K562 (cell line): ENCODE measurements at regions not wholly inside any gene's neighbourhood (a gene's known extent, or its start where the extent isn't known, plus 50 kb on each side); places are given as distances from the start of the nearest gene placed in this dataset.
"Not testable (repeated sequence)": the region's sequence is repeated elsewhere in the genome, so short reads cannot be mapped to it uniquely, and the experiment has no call there.

Experiments used
- ATAC-seq: fragments of 200-7000 bp; cut with Tn5 transposase; 3 replicates; pipeline ENCODE4 v1.9.1; 2020; ENCODE audit warnings: moderate library complexity
- BruUV-seq: library from RNA; stranded (reverse); fragments of 400-500 nt; replicated peaks from 2 replicates; lab custom pipeline; 2021; lab: Mats Ljungman, UMichigan
- CTCF ChIA-PET: fragments of 300-600 bp; formaldehyde crosslinking; extraction: SDS; loops from one replicate; lab custom pipeline; 2021; ENCODE audit warnings: low intra/inter-chr PET ratio; lab: Yijun Ruan, JAX
- POLR2A ChIA-PET: fragments of 300-600, 350-650 bp; sonication (Branson Sonifier 250); formaldehyde crosslinking; extraction: SDS; loops from one replicate; lab custom pipeline; 2021; ENCODE audit warnings: antibody characterized with exemption, inconsistent platforms; lab: Yijun Ruan, JAX
- DNase-seq, 4 experiments: peaks; one replicate each; pipeline versions ENCODE4 v3.0.0 to v3.0.0-alpha.2; 2011 to 2018; ENCODE audit warnings: low spot score in 3 of 4, mixed read lengths in 3 of 4; ENCODE audit errors: extremely low read depth in 1 of 4
- FAIRE-seq: peaks from 2 replicates; lab custom pipeline; 2011; peaks lifted over from hg19 to GRCh38; lab: Jason Lieb, UNC
- H2AFZ ChIP-seq: 2 replicates; pipeline ENCODE4 v1.6.0; 2011; ENCODE audit warnings: low read depth, low read length, control low read depth, inconsistent platforms
- H3K27ac ChIP-seq: fragments of 200-600 bp; 3 replicates; pipeline ENCODE4 v1.8.0; 2011; ENCODE audit warnings: low read depth, mild to moderate bottlenecking, control low read depth, inconsistent platforms, low read length, moderate library complexity, mixed read lengths; ENCODE audit errors: extremely low read depth
- H3K27me3 ChIP-seq, 2 experiments: fragments of 300-600 bp in 1 of 2; 2 replicates in 1 of 2; 3 replicates in 1 of 2; pipeline versions ENCODE4 v1.6.0 to v1.8.0; 2011; ENCODE audit warnings: inconsistent platforms in 2 of 2, low read length in 2 of 2, mild to moderate bottlenecking in 1 of 2, mixed read lengths in 1 of 2, moderate library complexity in 1 of 2; ENCODE audit not compliant: control insufficient read depth in 2 of 2, insufficient read depth in 2 of 2
- H3K36me3 ChIP-seq: fragments of 300-600 bp; 3 replicates; pipeline ENCODE4 v1.8.0; 2011; ENCODE audit warnings: mild to moderate bottlenecking, low read length, inconsistent platforms; ENCODE audit not compliant: control insufficient read depth, insufficient read depth
- H3K4me1 ChIP-seq, 2 experiments: fragments of 200-600 bp in 1 of 2; replicated peaks in 1 of 2; 2 replicates in 1 of 2; 3 replicates in 1 of 2; pipeline versions ENCODE4 v1.5.1 to v1.8.0; 2011; ENCODE audit warnings: inconsistent platforms in 2 of 2, low read length in 2 of 2, mild to moderate bottlenecking in 1 of 2, mixed read lengths in 1 of 2, moderate library complexity in 1 of 2; ENCODE audit not compliant: control insufficient read depth in 2 of 2, insufficient read depth in 2 of 2
- H3K4me2 ChIP-seq: 2 replicates; pipeline ENCODE4 v1.6.1; 2011; ENCODE audit warnings: low read length, control low read depth, inconsistent platforms, mixed read lengths; ENCODE audit not compliant: insufficient read depth
- H3K4me3 ChIP-seq: fragments of 200-600 bp; sonication (generic), shearing (Covaris generic); 2 replicates; pipeline ENCODE4 v1.5.1; 2016; ENCODE audit warnings: control low read depth, inconsistent platforms
- H3K79me2 ChIP-seq: fragments of 200-600 bp; 3 replicates; pipeline ENCODE4 v1.8.0; 2011; ENCODE audit warnings: low read length, inconsistent platforms; ENCODE audit not compliant: control insufficient read depth, insufficient read depth
- H3K9ac ChIP-seq, 2 experiments: 2 replicates each; pipeline versions ENCODE4 v1.6.0 to v1.6.1; 2011; ENCODE audit warnings: low read depth in 2 of 2, low read length in 2 of 2, control low read depth in 1 of 2, inconsistent platforms in 1 of 2, mild to moderate bottlenecking in 1 of 2, mixed read lengths in 1 of 2; ENCODE audit not compliant: insufficient read depth in 1 of 2
- H3K9me1 ChIP-seq: one replicate; pipeline ENCODE4 v1.6.0; 2011; ENCODE audit warnings: inconsistent platforms, mild to moderate bottlenecking, low read length, moderate library complexity; ENCODE audit not compliant: control insufficient read depth, insufficient read depth
- H3K9me3 ChIP-seq: replicated peaks from 2 replicates; pipeline ENCODE4 v1.5.1; 2011; ENCODE audit warnings: low read depth, low read length, inconsistent platforms; ENCODE audit not compliant: control insufficient read depth, insufficient read depth
- H4K20me1 ChIP-seq: replicated peaks from 2 replicates; pipeline ENCODE4 v1.6.1; 2011; ENCODE audit warnings: low read length, inconsistent platforms, mixed read lengths; ENCODE audit not compliant: control insufficient read depth, insufficient read depth
- HDAC6 ChIP-seq: IDR thresholded peaks from 2 replicates; pipeline ENCODE4 v1.6.1; 2012; ENCODE audit warnings: low read depth, mild to moderate bottlenecking, control low read depth, inconsistent platforms, low read length, moderate library complexity
- LEF1 ChIP-seq: fragments of 450-650 bp; IDR thresholded peaks from 2 replicates; pipeline ENCODE4 v1.6.1; 2016; ENCODE audit warnings: mild to moderate bottlenecking
- MCM2 ChIP-seq: fragments of 450-650 bp; IDR thresholded peaks from 2 replicates; pipeline ENCODE4 v1.6.1; 2017; ENCODE audit warnings: low read depth, mild to moderate bottlenecking
- PHF20 ChIP-seq: fragments of 450-650 bp; IDR thresholded peaks from 2 replicates; pipeline ENCODE4 v1.6.1; 2018; ENCODE audit not compliant: partially characterized antibody
- SMARCA5 ChIP-seq: fragments of 450-650 bp; IDR thresholded peaks from 2 replicates; pipeline ENCODE4 v1.6.1; 2016
- ZKSCAN1 ChIP-seq: fragments of 150-350 bp; IDR thresholded peaks from 2 replicates; pipeline ENCODE4 v1.6.1; 2016; ENCODE audit warnings: low read depth, low read length
- ZNF639 ChIP-seq, 2 experiments: fragments of 200-800 bp in 1 of 2; sonication (Bioruptor generic) in 1 of 2; sonication (generic) in 1 of 2; formaldehyde crosslinking in 1 of 2; IDR thresholded peaks in 1 of 2; conservative IDR thresholded peaks in 1 of 2; 2 replicates each; pipeline versions ENCODE4 v1.5.0 to v1.6.1; 2016 to 2020; ENCODE audit warnings: missing compliant biosample characterization in 1 of 2, missing genetic modification characterization in 1 of 2, missing genetic modification reagents in 1 of 2
- WGBS: fragments of 100-300 bp; shearing (Covaris generic); methylation state at CpG from one replicate; pipeline ENCODE4 v1.1.6; 2016; ENCODE audit warnings: low coverage, mixed read lengths; ENCODE audit not compliant: insufficient coverage; ENCODE audit errors: missing lambda C conversion rate; 5-methylcytosine and 5-hydroxymethylcytosine counted together
- in situ Hi-C: fragments of 300-500 bp; cut with MboI; formaldehyde crosslinking; loops from 4 replicates; pipeline ENCODE4 v1.15.0; 2018; ENCODE audit warnings: inconsistent platforms, mixed read lengths
- intact Hi-C: fragments of 100-400 bp; cut with micrococcal nuclease; formaldehyde crosslinking; loops from 2 replicates; pipeline ENCODE4 v1.14.2; 2022
- TF ChIP-seq, protein P1 (sequence below): fragments of 200-800 bp; sonication (Bioruptor generic); IDR thresholded peaks from 2 replicates; pipeline ENCODE4 v1.6.1; 2017; ENCODE audit warnings: missing genetic modification characterization, missing compliant biosample characterization
- TF ChIP-seq, protein P2 (sequence below): fragments of 450-650 bp; IDR thresholded peaks from 2 replicates; pipeline ENCODE4 v1.6.1; 2016; ENCODE audit warnings: missing biosample characterization, missing genetic modification characterization

DNA sequence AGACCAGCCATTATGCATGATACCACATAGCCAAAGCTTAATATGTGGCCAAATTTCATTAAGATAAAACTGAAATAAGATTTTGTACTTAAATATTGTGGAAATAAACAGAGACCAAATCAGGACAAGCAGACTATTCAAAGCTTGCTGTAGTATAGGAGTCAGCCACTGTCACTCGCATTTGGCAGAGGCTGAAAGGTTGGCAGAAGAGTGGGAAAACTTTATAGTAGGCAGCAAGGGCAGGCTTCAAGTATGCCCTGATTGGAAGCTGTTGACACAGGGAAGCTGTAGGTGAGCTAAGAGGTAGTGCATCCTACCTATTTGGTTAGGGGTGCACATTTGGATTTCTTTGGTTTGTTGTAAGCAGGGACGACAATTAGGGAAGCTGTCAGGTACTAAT is 202.5 kb upstream of the PDZRN3 start:
- no peak for DNase-seq
- Histone ChIP-seq H3K4me1 (no peaks in the 10 kb centered on the region), H3K4me2 (no peak overlapping the region), H3K9me3 (no peaks in the 10 kb centered on the region), H3K36me3 (no peaks in the 10 kb centered on the region), H3K27ac (no peak overlapping the region), H3K9ac (no peak overlapping the region), H3K9me1 (no peaks in the 10 kb centered on the region), H3K79me2 (no peaks in the 10 kb centered on the region), H4K20me1 (no peaks in the 10 kb centered on the region), H3K27me3 (no peaks in the 10 kb centered on the region), H3K4me3 (no peak overlapping the region), H2AFZ (no peak overlapping the region)
- no peak for ATAC-seq
- ChIA-PET CTCF (no interaction called here), POLR2A (interaction anchor here (0.6 kb wide), 1 partner anchor 200 kb away, joined by 3 read pairs; no protein-coding TSS in a partner anchor)
- BruUV-seq: no TSS peak
- intact Hi-C loops (no loop called here), in situ Hi-C loops (no loop called here)
- no peak for FAIRE-seq
- WGBS: 0% methylated on average over 2 of the region's 2 CpGs
- TF ChIP-seq, protein P1, sequence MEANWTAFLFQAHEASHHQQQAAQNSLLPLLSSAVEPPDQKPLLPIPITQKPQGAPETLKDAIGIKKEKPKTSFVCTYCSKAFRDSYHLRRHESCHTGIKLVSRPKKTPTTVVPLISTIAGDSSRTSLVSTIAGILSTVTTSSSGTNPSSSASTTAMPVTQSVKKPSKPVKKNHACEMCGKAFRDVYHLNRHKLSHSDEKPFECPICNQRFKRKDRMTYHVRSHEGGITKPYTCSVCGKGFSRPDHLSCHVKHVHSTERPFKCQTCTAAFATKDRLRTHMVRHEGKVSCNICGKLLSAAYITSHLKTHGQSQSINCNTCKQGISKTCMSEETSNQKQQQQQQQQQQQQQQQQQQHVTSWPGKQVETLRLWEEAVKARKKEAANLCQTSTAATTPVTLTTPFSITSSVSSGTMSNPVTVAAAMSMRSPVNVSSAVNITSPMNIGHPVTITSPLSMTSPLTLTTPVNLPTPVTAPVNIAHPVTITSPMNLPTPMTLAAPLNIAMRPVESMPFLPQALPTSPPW (CRISPR knock-in tag): no peak
- TF ChIP-seq PHF20 (no peak), HDAC6 (no peak), ZKSCAN1 (no peak), ZNF639 (CRISPR knock-in tag; conservative IDR thresholded peaks at IDR 0.05 in 1 of 2, IDR thresholded peaks at IDR 0.05 in 1 of 2) (no peak), LEF1 (no peak), SMARCA5 (no peak), MCM2 (no peak)
- TF ChIP-seq, protein P2, sequence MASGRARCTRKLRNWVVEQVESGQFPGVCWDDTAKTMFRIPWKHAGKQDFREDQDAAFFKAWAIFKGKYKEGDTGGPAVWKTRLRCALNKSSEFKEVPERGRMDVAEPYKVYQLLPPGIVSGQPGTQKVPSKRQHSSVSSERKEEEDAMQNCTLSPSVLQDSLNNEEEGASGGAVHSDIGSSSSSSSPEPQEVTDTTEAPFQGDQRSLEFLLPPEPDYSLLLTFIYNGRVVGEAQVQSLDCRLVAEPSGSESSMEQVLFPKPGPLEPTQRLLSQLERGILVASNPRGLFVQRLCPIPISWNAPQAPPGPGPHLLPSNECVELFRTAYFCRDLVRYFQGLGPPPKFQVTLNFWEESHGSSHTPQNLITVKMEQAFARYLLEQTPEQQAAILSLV (tag): no peak

- H3K4me3 ChIP-seq, H3K4me1 ChIP-seq, POLR2A ChIA-PET, H3K27ac ChIP-seq, H4K20me1 ChIP-seq, H3K9me3 ChIP-seq, BruUV-seq, H2AFZ ChIP-seq, H3K27me3 ChIP-seq, H3K4me2 ChIP-seq, FAIRE-seq, H3K79me2 ChIP-seq, intact Hi-C loops, ATAC-seq, H3K9ac ChIP-seq, CTCF ChIA-PET, H3K36me3 ChIP-seq, in situ Hi-C loops, H3K9me1 ChIP-seq, DNase-seq: not testable (repeated sequence)
Measured at GRCh38 chr3:73820896-73821295, 196.2 kb upstream of the PDZRN3 start.
